ENCODE measurements at regions not wholly inside any gene's neighbourhood (a gene's known extent, or its start where the extent isn't known, plus 50 kb on each side); places are given as distances from the start of the nearest gene placed in this dataset.

GRCh38 chrX:121161501-121161933 lies 114.1 kb downstream of the GLUD2 start:
- no peaks in the 10 kb centered on the region for H3F3A ChIP-seq (ENCODE audit: control insufficient read depth, insufficient read depth)
- H3K4me1 ChIP-seq (ENCODE audit: control insufficient read depth, low read length): no peaks in the 10 kb centered on the region
- no peaks in the 10 kb centered on the region for H3K36me3 ChIP-seq (ENCODE audit: control insufficient read depth, low read length)
- no peak overlapping the region for H3K4me2 ChIP-seq (ENCODE audit: low read length)
- TF ChIP-seq CTCF (IDR thresholded peaks at IDR 0.05; ENCODE audit: low read depth, low read length, poor library complexity, severe bottlenecking) (no peak), EZH2phosphoT487 (IDR thresholded peaks at IDR 0.05; ENCODE audit: borderline replicate concordance, low read length) (no peak)
- no peak overlapping the region for H3K4me3 ChIP-seq (ENCODE audit: low read length)
- H3K27me3 ChIP-seq (ENCODE audit: control insufficient read depth, low read length): no peaks in the 10 kb centered on the region
- no peak overlapping the region for H3K27ac ChIP-seq (ENCODE audit: low read depth, low read length)
- no peaks in the 10 kb centered on the region for H3K9me2 ChIP-seq (replicated peaks; ENCODE audit: control insufficient read depth, low read length)
- H3K9me3 ChIP-seq (ENCODE audit: control insufficient read depth, insufficient read depth, low read length): no peaks in the 10 kb centered on the region
- no peaks in the 10 kb centered on the region for H4K20me1 ChIP-seq (ENCODE audit: control insufficient read depth, insufficient read depth, low read depth, low read length)
- no peaks in the 10 kb centered on the region for H3K79me2 ChIP-seq (ENCODE audit: control insufficient read depth, low read length)

DNA sequence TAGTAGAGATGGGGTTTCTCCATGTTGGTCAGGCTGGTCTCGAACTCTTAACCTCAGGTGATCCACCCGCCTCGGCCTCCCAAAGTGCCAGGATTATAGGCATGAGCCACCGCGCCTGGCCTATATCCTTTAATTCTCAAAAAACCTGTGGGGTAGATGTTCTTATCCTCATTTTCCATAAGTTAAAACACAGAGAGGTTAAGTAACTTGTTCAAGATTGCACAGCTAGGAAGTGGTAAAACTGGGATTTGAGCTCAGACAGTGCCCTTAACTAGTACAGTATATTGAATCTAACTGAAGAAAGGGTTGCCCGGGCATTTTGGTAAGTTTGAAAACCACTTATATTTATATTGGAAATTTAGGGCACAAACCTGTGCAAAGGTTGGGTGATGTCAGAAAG lies 116.0 kb downstream of the GLUD2 start:
- no peak overlapping the region for H3K4me2 ChIP-seq (ENCODE audit: low read length)
- no peaks in the 10 kb centered on the region for H3F3A ChIP-seq (ENCODE audit: control insufficient read depth, insufficient read depth)
- no peaks in the 10 kb centered on the region for H3K9me3 ChIP-seq (ENCODE audit: control insufficient read depth, insufficient read depth, low read length)
- H3K27me3 ChIP-seq (ENCODE audit: control insufficient read depth, low read length): no peaks in the 10 kb centered on the region
- H3K9me2 ChIP-seq (replicated peaks; ENCODE audit: control insufficient read depth, low read length): no peaks in the 10 kb centered on the region
- H3K79me2 ChIP-seq (ENCODE audit: control insufficient read depth, low read length): no peaks in the 10 kb centered on the region
- no peak overlapping the region for H3K4me3 ChIP-seq (ENCODE audit: low read length)
- H4K20me1 ChIP-seq (ENCODE audit: control insufficient read depth, insufficient read depth, low read depth, low read length): no peaks in the 10 kb centered on the region
- no peak overlapping the region for H3K27ac ChIP-seq (ENCODE audit: low read depth, low read length)
- H3K36me3 ChIP-seq (ENCODE audit: control insufficient read depth, low read length): no peaks in the 10 kb centered on the region
- no peaks in the 10 kb centered on the region for H3K4me1 ChIP-seq (ENCODE audit: control insufficient read depth, low read length)
- TF ChIP-seq EZH2phosphoT487 (IDR thresholded peaks at IDR 0.05; ENCODE audit: borderline replicate concordance, low read length) (no peak), CTCF (IDR thresholded peaks at IDR 0.05; ENCODE audit: low read depth, low read length, poor library complexity, severe bottlenecking) (no peak)

- Histone ChIP-seq H3F3A (ENCODE audit: control insufficient read depth, insufficient read depth) (no peaks in the 10 kb centered on the region), H3K27me3 (ENCODE audit: control insufficient read depth, low read length) (no peaks in the 10 kb centered on the region), H3K4me3 (ENCODE audit: low read length) (no peak overlapping the region), H3K36me3 (ENCODE audit: control insufficient read depth, low read length) (no peaks in the 10 kb centered on the region), H3K4me2 (ENCODE audit: low read length) (no peak overlapping the region), H3K79me2 (ENCODE audit: control insufficient read depth, low read length) (no peaks in the 10 kb centered on the region), H3K9me2 (replicated peaks; ENCODE audit: control insufficient read depth, low read length) (no peaks in the 10 kb centered on the region), H3K9me3 (ENCODE audit: control insufficient read depth, insufficient read depth, low read length) (no peaks in the 10 kb centered on the region), H3K27ac (ENCODE audit: low read depth, low read length) (no peak overlapping the region), H4K20me1 (ENCODE audit: control insufficient read depth, insufficient read depth, low read depth, low read length) (no peaks in the 10 kb centered on the region), H3K4me1 (ENCODE audit: control insufficient read depth, low read length) (no peaks in the 10 kb centered on the region)
- TF ChIP-seq CTCF (IDR thresholded peaks at IDR 0.05; ENCODE audit: low read depth, low read length, poor library complexity, severe bottlenecking) (no peak), EZH2phosphoT487 (IDR thresholded peaks at IDR 0.05; ENCODE audit: borderline replicate concordance, low read length) (no peak)
Observed at GRCh38 chrX:121165930-121166359, 118.5 kb downstream of the GLUD2 start.
